ENCODE measurements at regions not wholly inside any gene's neighbourhood (a gene's known extent, or its start where the extent isn't known, plus 50 kb on each side); places are given as distances from the start of the nearest gene placed in this dataset.

DNA sequence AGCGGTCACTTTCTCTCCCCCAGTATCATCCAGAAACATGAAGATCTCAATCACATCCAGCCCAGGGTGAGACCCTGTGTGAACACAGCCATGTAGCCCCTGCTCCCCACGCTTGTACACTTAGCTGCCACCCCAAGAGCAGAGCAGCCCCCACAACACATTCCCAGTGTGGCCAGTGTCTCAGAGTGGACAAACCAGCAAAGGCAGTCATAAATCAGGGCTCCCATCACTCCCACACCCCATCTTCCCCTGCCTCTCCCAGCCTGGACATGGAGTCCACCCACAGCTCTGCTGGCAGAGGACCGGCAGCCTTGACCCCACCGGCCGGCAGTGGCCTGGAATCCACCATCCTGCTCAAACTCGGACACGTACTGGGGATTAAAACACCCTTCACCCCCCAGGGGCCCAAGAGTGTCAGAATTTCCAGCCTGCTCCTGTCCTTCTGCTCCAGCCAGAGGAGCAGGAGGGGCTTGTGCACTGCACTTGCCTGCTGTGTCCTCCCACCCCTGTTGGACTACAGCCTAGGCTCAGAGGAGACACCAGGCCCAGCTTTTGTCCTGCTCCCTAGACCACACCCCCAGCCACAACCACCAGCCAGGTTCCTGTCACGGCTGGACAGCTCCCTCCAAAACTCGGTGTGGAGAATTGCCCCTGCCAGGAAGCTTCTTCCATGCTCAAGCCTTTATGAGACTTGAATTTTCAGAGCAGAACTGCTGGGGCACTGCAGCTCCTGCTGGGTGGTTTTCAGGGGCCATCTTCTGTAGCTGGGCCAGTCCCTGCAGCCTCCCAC is 206.1 kb downstream of the SMAD2 start:
- TF ChIP-seq, protein P1, sequence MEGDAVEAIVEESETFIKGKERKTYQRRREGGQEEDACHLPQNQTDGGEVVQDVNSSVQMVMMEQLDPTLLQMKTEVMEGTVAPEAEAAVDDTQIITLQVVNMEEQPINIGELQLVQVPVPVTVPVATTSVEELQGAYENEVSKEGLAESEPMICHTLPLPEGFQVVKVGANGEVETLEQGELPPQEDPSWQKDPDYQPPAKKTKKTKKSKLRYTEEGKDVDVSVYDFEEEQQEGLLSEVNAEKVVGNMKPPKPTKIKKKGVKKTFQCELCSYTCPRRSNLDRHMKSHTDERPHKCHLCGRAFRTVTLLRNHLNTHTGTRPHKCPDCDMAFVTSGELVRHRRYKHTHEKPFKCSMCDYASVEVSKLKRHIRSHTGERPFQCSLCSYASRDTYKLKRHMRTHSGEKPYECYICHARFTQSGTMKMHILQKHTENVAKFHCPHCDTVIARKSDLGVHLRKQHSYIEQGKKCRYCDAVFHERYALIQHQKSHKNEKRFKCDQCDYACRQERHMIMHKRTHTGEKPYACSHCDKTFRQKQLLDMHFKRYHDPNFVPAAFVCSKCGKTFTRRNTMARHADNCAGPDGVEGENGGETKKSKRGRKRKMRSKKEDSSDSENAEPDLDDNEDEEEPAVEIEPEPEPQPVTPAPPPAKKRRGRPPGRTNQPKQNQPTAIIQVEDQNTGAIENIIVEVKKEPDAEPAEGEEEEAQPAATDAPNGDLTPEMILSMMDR (conservative IDR thresholded peaks at IDR 0.05): no peak
- no peak for TF ChIP-seq ZFX (IDR thresholded peaks at IDR 0.05)
